Nucleus accumbens (tissue), 56 donors: ENCODE measurements at regions not wholly inside any gene's neighbourhood (a gene's known extent, or its start where the extent isn't known, plus 50 kb on each side); places are given as distances from the start of the nearest gene placed in this dataset.
"Not testable (repeated sequence)": the region's sequence is repeated elsewhere in the genome, so short reads cannot be mapped to it uniquely, and the experiment has no call there.

Experiments
- DNase-seq, 56 donors: peaks; one replicate each; lab custom pipeline; 2025; lab: John Stamatoyannopoulos, UW

DNA sequence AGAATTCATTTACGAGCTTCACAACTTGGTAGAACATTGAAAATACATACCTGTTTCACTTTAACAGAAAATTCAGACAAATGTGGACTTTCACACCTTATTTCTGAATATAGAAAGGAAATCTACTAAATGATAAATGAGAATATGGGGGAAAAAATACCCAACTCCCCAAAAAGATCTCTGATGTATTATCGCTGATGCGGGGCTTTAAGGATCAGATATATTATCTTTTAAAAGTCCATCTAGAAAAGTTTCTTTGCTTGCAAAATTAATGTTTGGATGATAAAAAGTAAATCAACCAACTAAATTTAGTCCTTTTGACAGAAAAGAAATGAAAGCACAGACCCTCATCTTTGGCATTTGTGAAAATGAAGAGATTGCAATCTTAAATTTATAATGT, 540.1 kb upstream of the CHAC2 start:
- no peak for DNase-seq

DNA sequence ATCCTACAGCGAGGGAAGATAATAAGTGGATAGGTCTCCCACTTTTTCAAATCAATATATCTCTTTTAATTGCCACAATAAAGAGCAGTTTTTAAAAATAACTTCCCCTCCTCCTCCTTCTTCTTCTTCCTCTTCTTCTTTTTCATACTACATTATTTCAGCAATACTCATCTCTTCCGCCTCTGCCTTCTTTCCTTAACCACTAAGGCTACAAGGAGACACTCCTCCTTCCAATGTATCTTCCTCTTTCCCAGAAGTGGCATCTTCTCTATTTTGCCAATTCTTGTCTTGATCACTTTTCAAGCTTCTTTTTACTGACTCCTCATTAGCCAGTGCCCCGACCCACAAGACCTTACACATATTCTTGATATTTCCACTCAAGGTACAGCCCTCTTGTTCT, 546.6 kb upstream of the CHAC2 start:
- no peak for DNase-seq

DNA sequence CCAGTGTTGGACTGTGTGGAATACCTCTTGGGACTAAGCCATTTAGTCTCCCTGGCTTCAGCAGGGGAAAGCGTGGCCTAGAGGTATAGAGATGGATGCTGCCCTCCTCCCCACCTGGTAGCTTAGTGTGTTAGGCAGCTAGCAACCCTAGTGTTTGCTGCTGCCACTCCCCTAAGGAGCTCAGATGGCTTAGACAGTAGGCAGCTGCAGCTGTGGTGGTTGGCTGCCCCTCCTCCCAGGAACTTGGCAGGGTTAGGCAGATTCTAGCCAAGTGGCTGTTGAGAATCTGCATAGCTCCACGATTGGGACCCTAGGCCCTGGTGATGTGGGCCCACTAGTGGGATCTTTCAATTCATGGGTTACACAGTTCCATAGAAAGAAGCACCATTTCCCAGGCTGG, 550.4 kb upstream of the CHAC2 start:
- DNase-seq: no peak

DNA sequence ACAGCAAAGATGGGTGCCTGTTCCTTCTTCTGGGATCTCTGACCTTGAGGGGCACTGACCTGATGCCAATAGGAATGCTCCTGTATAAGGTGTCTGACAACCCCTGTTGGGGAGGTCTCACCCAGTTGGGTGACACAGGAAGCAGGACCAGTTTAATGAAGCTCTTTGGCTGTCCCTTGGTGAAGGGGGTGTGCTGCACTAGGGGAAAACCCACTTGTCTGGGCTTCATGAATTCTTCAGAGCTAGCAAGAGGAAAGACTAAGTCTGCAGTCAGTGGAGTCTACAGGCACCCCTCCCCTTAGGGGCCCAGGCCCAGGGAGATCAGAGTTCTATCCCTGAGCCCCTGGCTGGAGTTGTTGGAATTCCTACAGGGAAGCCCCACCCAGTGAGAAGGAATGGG, 550.8 kb upstream of the CHAC2 start:
- no peak for DNase-seq

DNA sequence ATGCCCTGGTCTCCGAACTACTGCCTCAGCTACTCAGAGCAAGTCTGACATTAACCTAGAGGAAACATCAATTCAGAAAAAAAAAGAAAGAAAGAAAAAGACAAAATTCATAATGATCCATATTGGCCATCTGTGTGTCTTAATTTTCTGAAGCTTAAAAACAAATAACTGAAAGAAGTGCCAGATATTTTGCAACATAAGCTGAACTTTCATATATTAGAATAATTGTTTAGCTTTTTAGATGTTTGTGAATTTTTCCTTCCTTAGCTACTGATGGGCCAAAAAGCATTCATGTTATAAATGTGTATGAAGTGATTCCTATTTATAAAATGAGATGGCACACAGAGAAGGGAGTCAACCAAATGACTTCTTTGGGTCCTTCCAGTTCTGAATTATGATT, 555.0 kb upstream of the CHAC2 start:
- no peak for DNase-seq

DNA sequence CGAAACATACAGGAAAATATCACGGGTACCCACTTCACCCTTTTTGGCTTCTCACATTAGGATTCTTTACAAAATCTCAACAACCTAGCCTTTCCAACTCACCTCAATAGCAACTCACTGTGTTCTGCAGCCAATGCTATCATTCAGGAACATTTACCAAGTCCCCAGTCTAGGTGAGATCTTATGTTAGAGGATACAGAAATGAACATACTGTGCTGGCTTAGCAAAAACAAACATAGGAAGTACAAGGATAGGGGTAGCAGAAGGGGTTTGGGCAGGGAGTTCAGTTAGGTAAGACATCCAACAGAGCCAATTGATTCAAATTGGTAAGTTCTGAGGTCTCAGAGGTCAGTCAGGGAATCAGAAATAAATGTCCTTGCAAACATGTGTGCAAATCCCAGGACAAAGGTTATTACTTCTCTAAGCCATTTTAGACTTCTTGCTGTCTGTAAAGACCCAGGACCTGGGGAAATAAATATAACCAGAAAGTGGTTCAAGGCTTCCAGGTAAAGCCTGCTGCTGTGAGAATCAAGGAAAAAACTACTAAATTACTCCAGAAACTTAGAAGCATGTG, 556.3 kb upstream of the CHAC2 start:
- no peak for DNase-seq

DNA sequence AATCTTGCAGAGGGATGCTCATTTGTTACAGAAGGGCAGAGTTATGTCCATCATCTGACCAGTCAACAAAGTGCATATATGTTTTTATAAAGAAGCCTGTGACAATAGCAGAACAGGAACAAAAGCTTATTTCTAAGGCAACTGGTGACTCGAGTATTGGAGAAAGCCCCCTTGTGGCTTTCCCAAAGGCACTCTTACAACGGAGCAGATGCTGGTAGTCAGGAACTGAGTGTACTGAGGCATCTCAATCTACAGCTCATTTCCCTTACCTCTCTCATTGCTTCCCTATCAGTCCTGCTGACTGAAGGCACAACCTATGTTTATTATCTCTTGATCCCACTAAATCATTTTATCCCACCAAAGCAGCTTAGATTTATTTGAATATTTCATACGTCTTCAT, 557.1 kb upstream of the CHAC2 start:
- no peak for DNase-seq

DNA sequence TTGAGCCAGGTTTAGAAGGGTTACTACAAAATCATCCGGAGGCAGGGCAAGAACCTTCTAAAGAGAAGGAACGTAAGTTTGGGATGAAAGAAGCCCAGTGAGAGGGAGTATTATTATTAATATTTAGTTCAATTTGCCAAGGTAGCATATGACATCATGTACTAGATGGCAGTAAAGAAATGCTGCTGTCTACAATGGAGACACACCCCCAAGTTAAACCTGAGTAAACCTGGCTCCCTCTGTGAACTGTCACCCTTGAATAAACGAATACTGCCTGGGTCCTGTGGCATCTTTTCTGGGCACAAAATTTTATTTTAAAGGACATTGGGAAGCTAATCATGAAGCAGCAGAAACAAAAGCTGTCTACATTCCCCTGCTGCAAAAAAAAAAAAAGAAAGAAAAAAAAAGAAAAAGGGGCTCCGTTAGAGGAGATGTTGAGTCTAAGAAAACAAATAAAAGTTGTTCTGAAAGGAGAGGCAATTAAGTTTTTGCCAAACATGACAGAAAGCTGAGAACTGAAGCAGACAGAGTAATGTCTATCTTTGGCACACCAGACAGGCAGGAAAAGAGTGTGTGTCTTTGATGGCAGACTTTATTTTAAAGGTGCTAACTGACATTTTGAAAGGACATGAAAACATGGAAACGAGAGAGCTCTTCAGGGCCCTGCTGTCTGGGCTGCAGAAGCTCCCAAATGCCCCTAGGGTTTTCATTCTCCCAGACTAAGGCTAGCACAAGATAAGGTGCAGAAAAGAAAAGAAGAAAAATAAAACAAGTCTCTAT, 557.7 kb upstream of the CHAC2 start:
- no peak for DNase-seq

DNA sequence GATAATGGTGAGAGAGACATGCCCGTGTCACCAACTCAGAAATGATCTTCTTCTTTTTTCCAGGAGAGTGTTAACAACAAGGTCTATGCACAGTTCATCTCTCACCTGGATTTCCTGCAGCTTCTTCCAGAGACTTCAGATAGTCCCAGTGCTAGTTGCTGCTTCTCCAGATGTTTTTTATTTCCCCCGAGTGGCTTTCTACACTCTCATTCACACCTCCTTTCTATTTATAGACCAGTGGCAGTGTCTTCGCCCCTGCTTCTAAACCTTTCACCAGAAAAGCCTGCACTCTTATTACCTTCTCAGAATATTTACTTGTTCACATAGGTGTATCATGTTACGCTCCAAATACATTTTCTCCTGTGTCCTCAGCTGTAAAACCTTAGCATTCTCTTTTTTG, 558.8 kb upstream of the CHAC2 start:
- DNase-seq: no peak

DNA sequence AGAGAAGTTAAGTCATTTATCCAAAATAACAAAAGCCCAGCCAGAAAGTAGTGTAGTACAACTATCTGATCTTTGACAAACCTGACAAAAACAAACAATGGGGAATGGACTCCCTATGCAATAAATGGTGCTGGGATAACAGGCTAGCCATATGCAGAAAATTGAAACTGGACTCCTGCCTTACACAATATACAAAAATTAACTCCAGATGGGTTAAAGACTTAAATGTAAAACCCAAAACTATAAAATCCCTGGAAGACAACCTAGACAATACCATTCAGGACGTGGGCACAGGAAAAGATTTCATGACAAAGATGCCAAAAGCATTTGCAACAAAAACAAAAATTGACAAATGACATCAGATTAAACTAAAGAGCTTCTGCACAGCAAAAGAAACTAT, 561.4 kb upstream of the CHAC2 start:
- DNase-seq: not testable (repeated sequence)

DNA sequence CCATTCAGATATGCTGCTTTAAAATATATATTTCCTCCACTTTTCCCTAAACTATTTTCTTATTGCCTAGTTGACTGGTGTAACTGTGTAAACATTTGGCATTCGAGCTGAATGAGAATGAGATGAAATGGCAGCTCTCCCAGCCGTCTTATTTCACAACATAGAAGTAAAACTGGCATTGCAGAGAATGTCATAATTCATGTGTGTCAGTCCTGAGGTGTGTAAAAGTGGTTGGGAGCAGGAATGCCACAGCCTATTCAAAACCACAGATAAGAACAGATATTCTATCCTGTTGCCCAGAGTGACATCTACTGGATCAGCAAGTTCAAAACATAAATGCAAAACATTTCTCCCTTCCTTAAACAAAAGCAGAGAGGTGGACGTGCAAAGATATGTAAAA, 565.5 kb upstream of the CHAC2 start:
- no peak for DNase-seq

DNA sequence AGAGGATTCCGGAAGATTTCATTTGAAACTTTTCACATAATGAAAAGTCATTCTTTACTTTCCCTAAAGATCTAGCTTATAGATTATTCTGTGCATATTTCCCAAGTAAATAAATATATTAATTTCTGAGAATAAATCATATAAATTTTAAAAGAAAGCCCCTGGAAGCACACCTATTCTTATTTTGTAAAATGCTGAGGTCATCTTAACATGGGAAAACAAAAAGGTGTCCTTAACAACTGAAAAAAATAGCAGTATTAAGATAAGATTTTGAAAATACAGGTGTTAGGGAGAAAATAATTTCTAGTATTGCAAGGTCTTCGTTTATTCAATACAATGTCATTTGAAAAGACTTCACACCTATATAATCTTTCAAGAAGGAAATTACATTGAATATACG, 567.5 kb upstream of the CHAC2 start:
- DNase-seq: no peak

DNA sequence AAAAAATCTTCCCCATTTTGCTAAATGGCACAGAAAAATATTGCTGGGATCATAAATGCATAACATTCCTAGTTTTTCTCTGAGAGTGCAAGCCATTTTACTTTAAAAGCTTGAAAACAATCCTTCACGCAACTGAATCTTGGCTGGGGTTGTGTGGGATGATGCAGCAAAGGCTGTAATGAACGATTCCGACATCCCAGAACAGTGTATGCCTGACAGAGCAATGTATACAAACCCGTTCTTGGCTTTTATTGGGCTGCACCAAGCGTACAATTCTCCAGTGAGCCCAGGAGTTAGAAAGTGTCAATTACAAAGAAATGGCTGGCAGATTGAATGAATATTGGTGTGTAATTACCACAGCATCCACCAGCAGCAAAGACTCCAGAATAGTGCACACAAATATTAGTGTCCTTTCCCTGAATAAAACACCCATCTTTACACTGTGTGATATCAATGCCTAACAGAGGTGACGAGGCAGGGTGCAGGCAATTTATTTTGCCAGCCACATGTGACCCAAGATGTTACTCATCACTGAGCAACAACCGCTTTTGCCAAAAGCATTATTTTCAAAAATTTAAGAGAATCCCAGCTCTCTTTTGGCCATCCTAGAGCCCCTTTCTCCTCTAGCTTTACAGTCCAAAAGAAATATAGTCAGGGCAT, 578.6 kb upstream of the CHAC2 start:
- no peak for DNase-seq

DNA sequence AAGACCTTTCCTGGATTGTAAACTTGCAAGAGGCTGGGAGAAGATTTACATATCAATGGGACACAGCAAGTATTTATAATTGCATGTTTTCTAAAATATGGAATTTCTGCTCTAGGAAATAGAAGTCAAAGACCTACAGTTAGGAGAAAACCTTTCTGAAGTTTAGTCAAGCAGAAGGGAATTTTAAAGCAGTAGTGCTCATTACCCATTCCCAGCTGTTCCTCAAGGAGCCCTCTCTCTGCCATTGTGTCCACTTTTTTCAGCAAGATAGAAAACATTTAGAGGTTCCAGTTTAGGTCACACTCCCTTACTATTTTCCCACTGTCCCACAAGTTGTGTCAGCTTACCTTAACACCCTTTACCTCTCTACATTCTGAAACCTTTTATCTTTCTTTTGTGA, 584.0 kb upstream of the CHAC2 start:
- DNase-seq: no peak

DNA sequence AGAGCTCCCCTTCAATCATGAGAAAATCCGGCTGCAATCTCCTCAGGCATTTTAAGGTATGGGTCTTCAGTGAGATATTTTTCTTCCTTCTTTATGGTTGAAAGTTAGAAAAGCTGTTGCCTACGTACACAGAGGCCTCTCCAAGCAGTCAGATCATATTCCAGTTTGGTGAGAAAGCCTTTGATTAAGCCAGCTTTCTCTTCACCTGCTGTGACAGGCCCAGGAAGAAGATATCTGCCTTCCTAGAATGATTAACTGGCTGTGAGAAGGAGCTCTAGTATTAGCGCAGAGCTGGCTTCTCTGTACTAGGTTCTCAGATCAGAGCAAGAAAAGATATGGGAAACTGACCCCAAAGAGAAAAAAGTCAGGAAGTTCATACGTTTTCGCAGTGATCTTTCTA, 585.0 kb upstream of the CHAC2 start:
- no peak for DNase-seq

DNA sequence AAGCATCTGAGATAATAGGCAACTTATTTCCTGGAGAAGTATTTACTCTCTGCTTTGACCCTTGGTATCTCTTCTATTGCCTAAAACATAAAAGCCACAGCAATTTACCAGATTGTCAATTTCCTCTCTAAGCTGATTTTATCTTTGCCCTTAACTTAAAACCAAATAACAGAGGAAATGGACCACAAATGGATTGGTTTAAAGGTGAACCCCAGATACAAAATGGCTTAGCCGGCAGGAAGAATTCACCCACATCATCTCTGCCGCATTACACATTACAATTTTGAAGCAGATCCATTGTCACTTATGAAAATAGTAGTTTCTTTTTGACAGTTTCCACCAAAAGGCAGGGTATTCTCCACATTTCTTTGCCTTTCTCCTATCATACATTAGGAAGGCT, 585.8 kb upstream of the CHAC2 start:
- no peak for DNase-seq

DNA sequence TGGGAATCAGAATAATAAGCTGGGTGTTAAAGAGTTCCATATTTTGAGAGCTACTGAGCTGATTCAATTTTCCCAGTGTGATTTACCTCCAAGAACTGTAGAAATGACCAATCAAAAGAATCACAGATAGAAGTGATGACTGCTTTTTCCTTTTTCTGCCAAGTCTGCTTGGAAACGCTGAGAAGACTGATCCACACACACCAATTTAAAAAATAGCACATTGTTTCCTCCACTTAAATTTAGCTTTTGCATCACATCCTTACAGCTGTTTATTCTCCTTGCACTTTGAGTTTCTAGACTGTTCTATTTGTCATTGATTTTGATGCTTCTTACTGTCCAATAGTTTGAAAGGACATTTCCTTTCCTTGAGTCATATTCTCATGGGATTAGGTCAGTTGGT, 590.3 kb upstream of the CHAC2 start:
- DNase-seq: no peak

DNA sequence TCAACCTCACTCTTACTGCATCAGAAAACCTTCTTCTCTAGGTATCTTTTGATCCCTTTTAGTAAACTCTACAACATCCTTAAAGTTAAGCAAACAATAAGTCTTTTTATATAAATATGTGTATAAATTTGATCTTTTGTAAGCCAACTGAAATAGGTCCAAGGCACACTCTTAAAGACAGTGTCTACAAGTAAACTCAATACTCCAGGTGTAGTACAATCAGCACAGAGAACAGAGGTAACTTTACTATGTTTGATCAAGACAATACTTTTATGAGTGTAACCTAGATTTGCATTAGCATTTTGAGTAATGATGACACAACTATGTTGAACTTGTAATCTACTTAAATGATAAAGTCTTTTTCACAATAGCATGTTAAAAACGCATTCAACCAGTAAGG, 593.1 kb upstream of the CHAC2 start:
- no peak for DNase-seq

DNA sequence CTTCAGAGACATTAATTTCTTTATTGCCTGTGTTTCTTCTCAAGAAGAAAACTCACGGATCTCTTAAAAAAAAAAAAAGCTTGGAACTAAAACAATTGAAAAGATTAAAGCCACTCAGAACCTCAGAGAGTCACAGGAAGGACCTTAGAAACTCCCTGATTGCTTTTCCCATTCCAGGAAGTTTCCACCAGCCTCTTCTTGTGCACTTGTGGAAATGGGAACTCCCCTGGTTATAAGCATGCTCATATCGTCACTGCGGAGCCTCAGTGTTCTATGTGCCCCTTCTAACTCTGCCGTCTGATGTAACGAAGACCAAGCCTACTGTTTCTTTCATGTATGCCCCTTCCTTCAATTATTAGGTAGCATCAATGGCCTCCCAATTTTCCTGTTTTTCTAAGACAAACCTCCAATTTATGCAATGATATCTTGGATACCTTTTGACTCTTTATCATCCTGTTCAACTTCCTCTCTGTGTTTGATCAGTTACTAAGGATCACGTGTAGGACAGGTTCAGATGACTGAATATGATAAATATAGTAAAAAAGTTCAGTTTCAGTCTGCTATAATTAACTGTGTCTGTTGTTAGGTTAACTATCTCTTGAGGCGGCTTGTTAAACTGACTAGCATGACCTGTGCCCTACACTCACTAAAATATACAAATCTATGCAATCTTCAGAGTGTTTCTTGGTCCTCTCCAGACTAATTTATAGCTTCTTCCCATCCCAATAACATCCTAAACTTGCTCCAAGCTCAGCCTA, 593.7 kb upstream of the CHAC2 start:
- no peak for DNase-seq

DNA sequence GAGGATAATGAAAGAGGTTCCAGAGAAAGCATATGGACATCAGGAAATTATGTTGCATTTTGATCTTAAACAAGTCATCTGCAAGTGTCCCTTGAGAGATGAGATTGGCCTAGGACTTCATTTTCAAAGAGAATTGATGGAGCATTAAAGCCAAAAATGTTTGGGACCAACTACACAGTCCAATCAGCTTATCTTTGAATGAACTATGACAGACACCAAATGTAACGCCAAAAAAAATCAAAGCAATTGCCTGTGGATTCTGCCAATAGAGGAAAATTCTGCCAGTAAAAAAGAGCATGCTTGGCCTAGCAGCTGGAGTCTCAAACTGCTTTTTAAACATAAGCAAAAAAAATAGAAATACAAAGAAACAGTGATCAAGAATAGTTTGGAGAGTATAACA, 594.5 kb upstream of the CHAC2 start:
- no peak for DNase-seq

DNA sequence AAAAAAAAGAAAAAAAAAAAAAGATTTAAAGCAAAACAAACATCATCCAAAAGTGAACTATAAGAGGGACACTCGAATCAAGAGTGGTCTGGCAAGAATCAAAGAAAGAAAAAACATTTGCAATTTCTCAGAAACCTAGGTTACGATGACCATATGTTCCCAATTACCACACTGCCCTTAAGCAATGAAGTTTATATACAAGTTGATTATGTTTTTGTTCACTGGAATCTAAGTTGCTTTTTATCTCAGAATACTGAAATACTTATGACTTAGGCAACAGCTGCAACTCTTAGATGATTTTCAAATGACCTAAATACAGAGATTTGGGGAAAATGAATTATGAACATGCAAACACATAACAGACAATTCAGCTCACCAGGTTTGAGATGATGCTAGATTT, 597.1 kb upstream of the CHAC2 start:
- DNase-seq: no peak

DNA sequence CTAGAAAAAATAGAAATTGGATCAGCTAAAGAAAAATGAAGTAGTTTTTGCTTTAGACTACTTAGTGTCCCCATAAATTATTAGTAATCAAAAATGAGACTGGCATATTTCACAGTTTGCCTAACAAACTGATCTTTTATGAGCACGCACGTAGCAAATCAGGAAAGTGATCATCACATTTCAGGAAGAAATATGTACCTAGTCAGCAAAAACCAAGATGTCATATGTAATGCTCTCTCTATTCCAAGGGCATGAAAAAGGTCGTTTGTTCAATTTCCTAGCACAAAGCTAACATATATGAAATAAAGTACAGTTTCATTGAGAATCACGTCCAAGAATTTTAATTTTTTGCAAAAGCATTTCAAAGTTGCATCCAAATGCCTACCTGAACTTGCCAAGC, 600.4 kb upstream of the CHAC2 start:
- DNase-seq: no peak
